NB4 (cell line): ENCODE measurements at regions not wholly inside any gene's neighbourhood (a gene's known extent, or its start where the extent isn't known, plus 50 kb on each side); places are given as distances from the start of the nearest gene placed in this dataset.

ENCODE experiments used
- DNase-seq: peaks from one replicate; pipeline ENCODE4 v3.0.0; 2010; ENCODE audit warnings: low read depth
- H3K4me3 ChIP-seq: one replicate; pipeline ENCODE4 v1.5.1; 2011; ENCODE audit warnings: mild to moderate bottlenecking, low read depth, low read length, moderate library complexity
- MYC ChIP-seq: IDR thresholded peaks from 2 replicates; pipeline ENCODE4 v1.6.1; 2011; ENCODE audit warnings: low read depth, low read length
- POLR2A ChIP-seq: IDR thresholded peaks from 2 replicates; pipeline ENCODE4 v1.6.1; 2011; ENCODE audit warnings: mild to moderate bottlenecking; ENCODE audit not compliant: insufficient read length; ENCODE audit errors: extremely low read depth
- TF ChIP-seq, protein P1 (sequence below): IDR thresholded peaks from 2 replicates; pipeline ENCODE4 v1.6.1; 2011; ENCODE audit warnings: low read depth, low read length
- TF ChIP-seq, protein P2 (sequence below): IDR thresholded peaks from one replicate; pipeline ENCODE4 v1.5.1; 2012; ENCODE audit warnings: low read depth, low read length

DNA sequence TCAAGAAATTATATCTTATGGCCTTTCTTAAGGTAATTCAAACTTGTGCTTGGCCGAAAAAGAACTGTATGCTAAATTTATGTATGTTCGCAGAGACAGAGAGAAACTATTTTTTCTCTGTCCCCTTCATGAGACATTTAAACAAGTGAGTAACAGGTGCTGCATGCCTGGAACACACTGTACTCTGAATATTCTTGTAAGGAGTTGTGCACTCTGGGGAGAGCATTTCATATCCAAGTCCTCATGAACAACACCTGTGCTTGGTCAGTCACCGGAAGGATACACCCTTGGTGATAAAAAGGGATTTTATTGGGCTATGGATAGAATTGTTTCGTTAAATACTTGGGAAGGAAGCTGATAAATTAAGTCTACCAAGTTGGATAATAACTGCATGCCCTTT, 220.8 kb upstream of the NRIP1 start:
- DNase-seq = no peak
- no peak overlapping the region for H3K4me3 ChIP-seq

DNA sequence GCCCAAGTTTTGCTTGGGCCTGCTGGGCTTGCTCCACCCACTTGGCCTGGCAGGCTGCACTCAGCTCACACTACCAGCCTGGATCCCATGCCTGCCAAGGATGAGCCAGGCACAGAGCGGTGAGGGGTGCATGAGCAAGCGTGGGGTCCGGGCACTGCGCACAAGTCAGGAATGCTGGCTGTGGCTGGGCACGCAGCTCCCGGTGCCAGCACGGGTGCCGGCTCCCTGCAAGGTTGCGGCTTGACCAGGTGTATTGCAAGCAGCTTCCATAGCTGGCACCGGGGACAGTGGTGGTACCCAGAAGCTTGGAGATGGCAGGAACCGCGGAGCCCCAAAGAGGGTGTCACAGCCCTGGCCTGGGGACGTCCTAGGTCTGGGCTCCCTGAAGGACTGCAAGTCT, 224.4 kb upstream of the NRIP1 start:
- no peak overlapping the region for H3K4me3 ChIP-seq
- DNase-seq = no peak
- TF ChIP-seq, protein P1, sequence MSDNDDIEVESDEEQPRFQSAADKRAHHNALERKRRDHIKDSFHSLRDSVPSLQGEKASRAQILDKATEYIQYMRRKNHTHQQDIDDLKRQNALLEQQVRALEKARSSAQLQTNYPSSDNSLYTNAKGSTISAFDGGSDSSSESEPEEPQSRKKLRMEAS = no peak
- no peak for TF ChIP-seq MYC
- TF ChIP-seq, protein P2, sequence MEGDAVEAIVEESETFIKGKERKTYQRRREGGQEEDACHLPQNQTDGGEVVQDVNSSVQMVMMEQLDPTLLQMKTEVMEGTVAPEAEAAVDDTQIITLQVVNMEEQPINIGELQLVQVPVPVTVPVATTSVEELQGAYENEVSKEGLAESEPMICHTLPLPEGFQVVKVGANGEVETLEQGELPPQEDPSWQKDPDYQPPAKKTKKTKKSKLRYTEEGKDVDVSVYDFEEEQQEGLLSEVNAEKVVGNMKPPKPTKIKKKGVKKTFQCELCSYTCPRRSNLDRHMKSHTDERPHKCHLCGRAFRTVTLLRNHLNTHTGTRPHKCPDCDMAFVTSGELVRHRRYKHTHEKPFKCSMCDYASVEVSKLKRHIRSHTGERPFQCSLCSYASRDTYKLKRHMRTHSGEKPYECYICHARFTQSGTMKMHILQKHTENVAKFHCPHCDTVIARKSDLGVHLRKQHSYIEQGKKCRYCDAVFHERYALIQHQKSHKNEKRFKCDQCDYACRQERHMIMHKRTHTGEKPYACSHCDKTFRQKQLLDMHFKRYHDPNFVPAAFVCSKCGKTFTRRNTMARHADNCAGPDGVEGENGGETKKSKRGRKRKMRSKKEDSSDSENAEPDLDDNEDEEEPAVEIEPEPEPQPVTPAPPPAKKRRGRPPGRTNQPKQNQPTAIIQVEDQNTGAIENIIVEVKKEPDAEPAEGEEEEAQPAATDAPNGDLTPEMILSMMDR = no peak
- no peak for TF ChIP-seq POLR2A

More for the DNA sequence above, 220.8 kb upstream of the NRIP1 start:
- TF ChIP-seq, protein P1 = no peak

DNA sequence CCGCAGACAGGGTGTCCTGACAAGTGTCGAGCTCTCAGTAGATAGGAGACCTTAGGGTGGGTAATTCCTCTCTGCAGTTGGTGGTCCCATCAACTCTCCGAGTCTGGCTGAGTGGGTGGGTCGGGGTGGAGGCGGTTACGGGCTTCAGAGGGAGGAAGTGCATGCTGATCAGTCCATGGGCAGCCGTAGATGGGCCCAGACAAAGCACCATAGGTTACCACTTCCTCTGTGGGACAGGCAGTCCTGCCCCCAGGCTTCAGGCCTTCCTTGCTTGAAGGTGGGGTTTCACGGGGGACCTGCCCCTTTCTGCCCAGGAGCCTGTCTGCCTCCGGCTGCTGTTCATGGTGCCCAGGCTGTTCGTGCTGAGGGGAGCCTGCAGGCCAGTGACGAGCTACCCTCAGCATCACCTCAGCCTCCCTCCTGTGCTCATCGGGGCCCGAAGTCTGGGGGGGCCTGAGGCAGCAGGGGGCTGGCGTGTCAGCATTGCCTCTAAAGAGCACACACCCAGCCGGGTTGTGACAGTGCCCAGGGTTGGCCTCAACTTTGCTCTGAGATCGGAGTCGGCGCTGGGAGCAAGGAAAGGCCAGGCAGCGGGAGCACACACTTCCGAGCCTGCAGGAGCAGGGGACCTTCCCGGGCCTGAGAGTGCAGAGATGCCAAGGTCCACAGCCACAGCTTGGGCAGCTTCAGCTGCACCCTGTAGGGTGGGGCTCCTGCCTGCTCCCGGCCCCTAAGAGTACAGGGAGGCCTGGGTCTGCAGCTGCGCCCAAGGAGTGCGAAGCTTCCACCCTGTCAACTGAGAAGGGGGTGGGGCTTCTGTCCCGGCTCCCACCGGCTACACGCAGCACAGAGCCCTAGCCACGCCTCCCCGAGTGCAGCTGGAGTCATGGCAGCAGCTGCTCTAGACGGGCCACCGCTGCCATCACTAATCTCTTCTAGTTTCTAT, 225.4 kb upstream of the NRIP1 start:
- H3K4me3 ChIP-seq = no peak overlapping the region
- TF ChIP-seq, protein P1 = no peak
- TF ChIP-seq, protein P2 = no peak
- no peak for TF ChIP-seq MYC
- TF ChIP-seq POLR2A = no peak
- DNase-seq = no peak

DNA sequence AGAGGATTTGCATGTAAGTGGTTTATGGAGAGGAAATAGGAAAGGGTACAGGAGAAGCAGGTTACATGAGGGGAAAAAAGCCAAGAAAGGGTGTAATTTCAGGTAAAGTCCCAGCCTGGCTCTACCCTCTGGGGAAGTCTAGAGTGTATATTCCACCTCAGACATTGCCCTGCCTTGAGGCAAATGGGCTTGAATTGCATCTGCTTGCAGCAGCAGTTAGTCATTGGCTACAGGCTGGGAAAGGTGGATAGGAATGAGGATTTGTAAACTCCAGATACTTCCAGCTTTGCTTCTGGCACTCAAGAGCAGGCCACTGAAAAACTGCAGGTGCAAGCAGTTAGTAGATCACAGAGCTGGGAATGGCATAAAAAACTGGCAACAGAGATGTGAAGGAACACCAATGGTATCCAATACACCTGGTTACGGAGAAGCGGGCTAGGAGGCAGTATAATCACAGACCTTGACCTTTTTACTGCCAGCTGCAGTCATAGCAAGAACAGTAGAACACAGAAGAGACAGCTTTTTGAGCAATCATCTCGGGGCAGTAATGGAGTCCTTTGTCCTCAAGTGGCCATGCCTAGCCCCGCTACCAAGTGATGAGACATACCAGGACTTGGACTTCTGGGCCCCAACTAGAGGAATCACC, 226.9 kb upstream of the NRIP1 start:
- no peak for DNase-seq
- TF ChIP-seq POLR2A (no peak), MYC (no peak)
- TF ChIP-seq, protein P2 = no peak
- TF ChIP-seq, protein P1 = no peak
- no peak overlapping the region for H3K4me3 ChIP-seq

DNA sequence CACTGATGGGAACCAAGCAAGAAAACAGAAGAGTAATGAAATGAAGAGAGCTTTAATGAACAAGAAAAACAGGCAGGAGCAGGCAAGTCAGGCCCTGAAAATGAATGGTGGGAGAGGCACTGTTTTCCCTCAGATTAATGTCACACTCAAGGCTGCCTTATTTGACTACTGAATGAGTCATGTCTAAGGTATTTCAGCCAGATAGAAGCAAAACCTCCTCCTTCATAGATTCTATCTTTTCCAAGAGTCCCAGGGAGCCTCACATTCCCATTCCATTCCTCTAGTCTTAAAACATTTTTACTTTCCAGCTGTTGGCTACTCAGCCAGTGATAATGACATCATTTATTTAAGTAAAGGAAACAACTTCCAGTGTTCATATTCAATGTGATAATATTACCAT, 228.4 kb upstream of the NRIP1 start:
- TF ChIP-seq, protein P1 = no peak
- TF ChIP-seq, protein P2 = no peak
- TF ChIP-seq MYC = no peak
- no peak for DNase-seq
- no peak overlapping the region for H3K4me3 ChIP-seq

DNA sequence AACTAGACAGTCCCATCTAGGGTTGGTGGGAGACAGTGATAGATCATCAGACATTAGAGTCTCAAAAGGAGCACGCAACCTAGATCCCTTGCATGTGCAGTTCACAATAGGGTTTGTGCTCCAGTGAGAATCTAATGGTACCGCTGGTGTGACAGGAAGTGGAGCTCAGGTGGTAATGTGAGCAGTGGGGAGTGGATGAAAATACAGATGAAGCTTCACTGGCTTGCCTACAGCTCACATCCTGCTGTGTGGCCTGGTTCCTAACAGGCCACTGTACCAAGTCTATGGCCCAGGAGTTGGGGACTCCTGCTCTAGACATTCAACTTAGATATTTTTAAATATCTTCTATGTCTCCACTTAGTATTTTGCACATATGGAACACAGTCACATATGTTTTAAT, 231.1 kb upstream of the NRIP1 start:
- DNase-seq = no peak
- TF ChIP-seq, protein P2 = no peak
- TF ChIP-seq POLR2A (no peak), MYC (no peak)
- TF ChIP-seq, protein P1 = no peak
- H3K4me3 ChIP-seq = no peak overlapping the region
